Endodermal cell (in vitro differentiated cells): ENCODE measurements at regions not wholly inside any gene's neighbourhood (a gene's known extent, or its start where the extent isn't known, plus 50 kb on each side); places are given as distances from the start of the nearest gene placed in this dataset.

Experiments
- DNase-seq: peaks from one replicate; pipeline ENCODE4 v3.0.0-alpha.2; 2017
- H3K27ac ChIP-seq: 2 replicates; pipeline ENCODE4 v1.5.1; 2013; ENCODE audit warnings: mild to moderate bottlenecking, low read depth, low read length, moderate library complexity
- H3K27me3 ChIP-seq: 2 replicates; pipeline ENCODE4 v1.6.1; 2013; ENCODE audit warnings: mild to moderate bottlenecking, low read length, moderate library complexity; ENCODE audit not compliant: insufficient read depth, control insufficient read depth, poor library complexity, severe bottlenecking
- H3K36me3 ChIP-seq: 2 replicates; pipeline ENCODE4 v1.7.0; 2013; ENCODE audit warnings: mild to moderate bottlenecking, low read length, moderate library complexity; ENCODE audit not compliant: control insufficient read depth, insufficient read depth
- H3K4me1 ChIP-seq: one replicate; pipeline ENCODE4 v1.7.0; 2013; ENCODE audit warnings: low read length; ENCODE audit not compliant: control insufficient read depth, insufficient read depth
- H3K4me3 ChIP-seq: 2 replicates; pipeline ENCODE4 v1.5.1; 2013; ENCODE audit warnings: mild to moderate bottlenecking, low read length, moderate library complexity
- H3K9ac ChIP-seq: 2 replicates; pipeline ENCODE4 v1.6.1; 2013; ENCODE audit warnings: mild to moderate bottlenecking, low read length, moderate library complexity; ENCODE audit not compliant: poor library complexity, severe bottlenecking; ENCODE audit errors: extremely low read depth
- H3K9me3 ChIP-seq: 2 replicates; pipeline ENCODE4 v1.6.1; 2013; ENCODE audit warnings: mild to moderate bottlenecking, low read length, moderate library complexity; ENCODE audit not compliant: control insufficient read depth
- H3K27ac Mint-ChIP-seq: 2 replicates; pipeline ENCODE4 v1.8.0; 2020; ENCODE audit warnings: mixed read lengths
- H3K27me3 Mint-ChIP-seq: 2 replicates; pipeline ENCODE4 v1.8.0; 2021; ENCODE audit warnings: mild to moderate bottlenecking, mixed read lengths; ENCODE audit not compliant: insufficient read depth
- H3K36me3 Mint-ChIP-seq: 2 replicates; pipeline ENCODE4 v1.8.0; 2020; ENCODE audit warnings: low read depth, mixed read lengths
- H3K4me1 Mint-ChIP-seq: 2 replicates; pipeline ENCODE4 v1.8.0; 2020; ENCODE audit warnings: mixed read lengths
- H3K4me3 Mint-ChIP-seq: 2 replicates; pipeline ENCODE4 v1.8.0; 2020; ENCODE audit warnings: mild to moderate bottlenecking, moderate library complexity, mixed read lengths
- H3K9me3 Mint-ChIP-seq: 2 replicates; pipeline ENCODE4 v1.8.0; 2020; ENCODE audit warnings: mild to moderate bottlenecking, mixed read lengths
- CTCF ChIP-seq: fragments of 200-600 bp; sonication (generic); conservative IDR thresholded peaks from 2 replicates; pipeline ENCODE4 v1.5.0; 2021; ENCODE audit warnings: antibody characterized with exemption, mild to moderate bottlenecking
- WGBS, 2 experiments: methylation state at CpG; one replicate each; pipeline versions ENCODE4 v1.1.5 to v1.1.7; 2013; ENCODE audit warnings: missing lambda C conversion rate in 2 of 2, mixed read lengths in 1 of 2; ENCODE audit not compliant: insufficient coverage in 1 of 2, insufficient read length in 1 of 2; 5-methylcytosine and 5-hydroxymethylcytosine counted together

GRCh38 chr14:38593476-38593875, 337.6 kb upstream of the CLEC14A start:
- no peak for DNase-seq
- Mint-ChIP-seq H3K9me3 (peaks cover 9% of the 10 kb centered on the region), H3K27ac (no peak overlapping the region), H3K27me3 (no peaks in the 10 kb centered on the region), H3K36me3 (no peaks in the 10 kb centered on the region), H3K4me3 (no peak overlapping the region), H3K4me1 (peaks cover 4% of the 10 kb centered on the region)
- TF ChIP-seq CTCF, result no peak
- Histone ChIP-seq H3K4me3 (no peak overlapping the region), H3K9ac (no peak overlapping the region), H3K36me3 (no peaks in the 10 kb centered on the region), H3K4me1 (no peaks in the 10 kb centered on the region), H3K27me3 (no peaks in the 10 kb centered on the region), H3K9me3 (no peaks in the 10 kb centered on the region), H3K27ac (no peak overlapping the region)
- WGBS, 2 experiments, result 93 to 100% methylated on average over 1 to 3 of the region's 4 CpGs

- peaks cover 4% of the 10 kb centered on the region for H3K4me1 Mint-ChIP-seq
- H3K9me3 Mint-ChIP-seq, result peaks cover 9% of the 10 kb centered on the region
- Histone ChIP-seq H3K36me3 (no peaks in the 10 kb centered on the region), H3K9ac (no peak overlapping the region), H3K4me3 (no peak overlapping the region), H3K27me3 (no peaks in the 10 kb centered on the region), H3K4me1 (no peaks in the 10 kb centered on the region), H3K27ac (no peak overlapping the region), H3K9me3 (no peaks in the 10 kb centered on the region)
- no peaks in the 10 kb centered on the region for H3K27me3 Mint-ChIP-seq
- no peaks in the 10 kb centered on the region for H3K36me3 Mint-ChIP-seq
- no peak for DNase-seq
- no peak for TF ChIP-seq CTCF
- 92 to 97% methylated on average over 3 to 8 of the region's 8 CpGs for WGBS, 2 experiments
- H3K4me3 Mint-ChIP-seq, result no peak overlapping the region
- H3K27ac Mint-ChIP-seq, result no peak overlapping the region
Measured at GRCh38 chr14:38592764-38593442, 337.0 kb upstream of the CLEC14A start.

GRCh38 chr14:38589747-38590350, 334.0 kb upstream of the CLEC14A start:
- Histone ChIP-seq H3K36me3 (no peaks in the 10 kb centered on the region), H3K27ac (no peak overlapping the region), H3K4me3 (no peak overlapping the region), H3K9me3 (peaks cover 10% of the 10 kb centered on the region), H3K27me3 (no peaks in the 10 kb centered on the region), H3K4me1 (no peaks in the 10 kb centered on the region), H3K9ac (no peak overlapping the region)
- no peaks in the 10 kb centered on the region for H3K36me3 Mint-ChIP-seq
- peaks cover 6% of the 10 kb centered on the region for H3K9me3 Mint-ChIP-seq
- no peak for DNase-seq
- no peak overlapping the region for H3K4me3 Mint-ChIP-seq
- no peak overlapping the region for H3K27ac Mint-ChIP-seq
- H3K27me3 Mint-ChIP-seq, result no peaks in the 10 kb centered on the region
- no peak for TF ChIP-seq CTCF
- WGBS, 2 experiments, result 92 to 100% methylated on average over 1 to 3 of the region's 3 CpGs
- H3K4me1 Mint-ChIP-seq, result peaks cover 4% of the 10 kb centered on the region
